ENCODE measurements at regions not wholly inside any gene's neighbourhood (a gene's known extent, or its start where the extent isn't known, plus 50 kb on each side); places are given as distances from the start of the nearest gene placed in this dataset.

DNA sequence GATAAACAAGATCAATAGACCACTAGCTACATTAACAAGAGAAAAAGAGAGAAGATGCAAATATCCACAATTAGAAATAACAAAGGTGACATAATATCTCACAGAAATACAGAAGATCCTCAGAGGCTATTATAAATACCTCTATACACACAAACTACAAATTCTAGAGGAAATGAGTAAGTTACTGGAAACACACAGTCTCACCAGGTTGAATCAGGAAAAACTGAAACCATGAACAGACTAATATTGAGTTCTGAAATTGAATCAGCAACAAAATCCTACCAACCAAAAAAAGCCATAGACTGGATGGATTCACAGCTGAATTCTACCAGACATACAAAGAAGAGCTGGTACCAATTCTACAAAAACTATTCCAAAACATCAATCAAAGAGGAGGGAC, 211.8 kb upstream of the CPEB2 start:
- no peak for DNase-seq (ENCODE audit: low spot score)

DNA sequence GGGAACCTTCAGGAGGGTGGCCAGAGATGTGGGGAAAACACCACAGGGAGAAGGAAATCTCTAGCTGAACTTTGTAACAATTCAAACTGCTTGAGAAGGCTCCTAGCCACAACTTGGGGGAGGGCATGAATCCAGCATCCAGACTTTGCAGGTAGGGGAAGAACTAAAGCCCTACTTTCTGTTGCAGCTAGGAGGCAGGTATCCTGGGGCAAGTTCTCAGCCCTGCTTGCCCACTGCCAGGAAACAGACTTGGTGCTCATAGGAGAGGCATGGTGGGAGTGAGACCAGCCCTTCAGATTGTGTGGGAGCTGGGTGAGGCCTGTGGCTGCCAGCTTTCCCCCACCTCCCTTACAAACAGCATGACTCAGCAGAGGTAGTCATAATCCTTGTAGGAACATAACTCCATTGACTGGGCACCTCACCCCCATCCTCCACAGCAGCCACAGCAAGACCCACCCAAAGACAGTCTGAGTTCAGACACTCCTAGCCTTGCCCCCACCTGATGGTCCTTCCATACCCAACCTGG, 209.5 kb upstream of the CPEB2 start:
- DNase-seq (ENCODE audit: low spot score), result no peak

- no peak for DNase-seq (ENCODE audit: low spot score)
Measured at GRCh38 chr4:14800977-14801376, 201.3 kb upstream of the CPEB2 start.

- no peak for DNase-seq (ENCODE audit: low spot score)
Measured at GRCh38 chr4:14802596-14802995, 199.7 kb upstream of the CPEB2 start.

GRCh38 chr4:14807856-14808255, 194.4 kb upstream of the CPEB2 start:
- no peak for DNase-seq (ENCODE audit: low spot score)

DNA sequence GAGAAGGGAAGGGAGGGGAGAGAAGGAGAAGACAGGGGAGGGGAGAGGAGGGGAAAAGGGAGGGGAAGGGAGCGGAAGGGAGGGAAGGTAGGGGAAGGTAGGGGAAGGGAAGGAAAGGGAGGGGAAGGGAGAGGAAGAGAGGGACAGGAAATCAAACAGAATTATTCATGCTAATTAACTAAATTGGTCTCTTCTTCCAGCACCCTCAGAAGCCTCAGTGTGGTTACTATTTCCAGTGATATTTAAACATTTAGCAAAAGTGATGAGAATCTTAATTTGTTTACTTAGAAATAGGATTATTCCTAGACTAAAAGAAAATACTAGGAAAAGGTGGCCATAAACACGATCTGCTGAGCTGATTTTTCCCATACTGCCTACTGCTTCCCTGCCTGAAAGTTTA, 193.1 kb upstream of the CPEB2 start:
- no peak for DNase-seq (ENCODE audit: low spot score)

- no peak for DNase-seq (ENCODE audit: low spot score)
Measured at GRCh38 chr4:14810121-14810520, 192.2 kb upstream of the CPEB2 start.

DNA sequence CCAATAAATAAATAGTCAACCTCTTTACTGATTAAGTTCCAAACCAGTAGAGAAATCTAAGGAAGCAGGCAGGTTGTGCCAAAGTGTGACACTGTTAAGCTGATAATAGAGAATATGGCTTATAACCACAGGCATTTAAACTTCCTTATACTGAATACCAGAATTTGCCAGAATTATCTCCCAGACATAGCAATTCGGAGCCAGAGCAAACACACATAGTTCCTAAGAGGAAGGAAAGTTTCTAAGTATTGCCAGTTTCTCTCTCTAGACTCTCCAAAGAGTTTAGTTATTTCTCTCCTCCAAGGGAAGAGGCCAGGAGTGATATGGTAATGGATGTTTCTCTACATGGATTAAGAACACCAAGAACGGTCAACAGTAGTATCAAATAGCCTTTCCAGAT, 191.7 kb upstream of the CPEB2 start:
- no peak for DNase-seq (ENCODE audit: low spot score)

- DNase-seq (ENCODE audit: low spot score), result no peak
Measured at GRCh38 chr4:14812101-14812500, 190.2 kb upstream of the CPEB2 start.

DNA sequence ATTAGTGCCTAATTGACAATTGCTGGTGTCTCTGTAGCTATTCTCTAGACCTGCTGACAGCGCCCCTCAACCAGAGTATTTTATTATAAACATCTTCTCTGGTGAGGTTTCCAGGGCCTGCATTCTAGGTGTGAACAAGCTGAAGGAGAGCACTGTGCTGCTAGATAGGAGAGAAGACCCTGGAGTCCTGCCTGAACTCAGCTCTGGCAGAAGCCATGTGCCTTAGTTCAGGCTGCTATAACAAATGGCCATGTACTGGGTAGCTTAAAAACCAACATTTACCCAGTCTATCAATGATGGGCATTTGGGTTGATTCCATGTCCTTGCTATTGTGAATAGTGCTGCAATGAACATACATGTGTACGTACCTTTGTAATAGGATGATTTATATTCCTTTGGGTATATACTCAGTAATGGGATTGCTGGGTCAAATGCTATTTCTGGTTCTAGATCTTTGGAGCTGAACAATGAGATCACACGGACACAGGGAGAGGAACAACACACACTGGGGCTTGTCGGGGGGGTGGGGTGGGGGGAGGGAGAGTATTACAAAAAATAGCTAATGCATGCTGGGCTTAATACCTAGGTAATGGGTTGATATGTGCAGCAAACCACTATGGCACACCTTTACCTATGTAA, 185.5 kb upstream of the CPEB2 start:
- DNase-seq (ENCODE audit: low spot score), result no peak

- DNase-seq (ENCODE audit: low spot score), result no peak
Measured at GRCh38 chr4:14824189-14824588, 178.1 kb upstream of the CPEB2 start.

GRCh38 chr4:14827111-14827510, 175.2 kb upstream of the CPEB2 start:
- DNase-seq (ENCODE audit: low spot score), result no peak

- DNase-seq (ENCODE audit: low spot score), result no peak
Measured at GRCh38 chr4:14829795-14830194, 172.5 kb upstream of the CPEB2 start.

DNA sequence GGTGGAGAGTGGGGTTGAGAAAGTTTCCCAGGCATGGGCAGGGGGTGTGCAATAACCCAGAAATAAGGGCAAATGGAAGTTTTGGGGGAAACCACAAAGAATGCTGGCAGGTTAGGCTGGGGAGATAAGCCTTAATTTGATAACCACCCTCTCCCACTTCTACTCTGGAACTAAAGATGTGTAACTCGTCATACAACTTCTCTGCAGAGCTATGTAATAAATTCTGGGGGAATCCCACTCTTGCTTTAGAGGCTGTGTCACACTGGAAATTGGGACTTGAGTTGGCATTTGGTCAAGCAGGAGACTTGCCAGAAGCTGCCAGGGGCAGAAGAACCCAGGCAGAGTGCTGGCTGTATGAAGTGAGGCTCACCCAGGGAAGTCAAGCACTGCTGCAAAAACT, 170.9 kb upstream of the CPEB2 start:
- no peak for DNase-seq (ENCODE audit: low spot score)

GRCh38 chr4:14833053-14833452, 169.2 kb upstream of the CPEB2 start:
- no peak for DNase-seq (ENCODE audit: low spot score)

DNA sequence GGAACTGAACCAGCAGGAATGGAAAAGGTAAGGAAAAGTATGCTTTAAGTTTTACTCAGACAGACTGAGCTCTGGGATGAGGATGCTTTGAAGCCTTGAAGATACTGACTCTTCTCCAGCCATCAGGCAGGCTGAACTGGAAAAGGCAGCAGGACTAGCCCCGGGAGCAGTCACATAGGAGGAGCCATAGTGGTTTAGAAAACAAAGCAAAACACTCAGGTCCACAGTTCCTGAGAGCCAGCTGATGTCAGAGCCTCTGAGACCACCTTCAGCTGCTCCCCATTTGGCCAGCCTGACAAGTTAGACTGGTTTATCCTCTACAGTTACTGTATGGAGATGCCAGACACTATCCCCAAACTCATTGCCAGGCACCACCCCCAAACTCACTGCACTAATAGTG, 167.9 kb upstream of the CPEB2 start:
- no peak for DNase-seq (ENCODE audit: low spot score)

- DNase-seq (ENCODE audit: low spot score), result no peak
Measured at GRCh38 chr4:14835288-14835687, 167.0 kb upstream of the CPEB2 start.

DNA sequence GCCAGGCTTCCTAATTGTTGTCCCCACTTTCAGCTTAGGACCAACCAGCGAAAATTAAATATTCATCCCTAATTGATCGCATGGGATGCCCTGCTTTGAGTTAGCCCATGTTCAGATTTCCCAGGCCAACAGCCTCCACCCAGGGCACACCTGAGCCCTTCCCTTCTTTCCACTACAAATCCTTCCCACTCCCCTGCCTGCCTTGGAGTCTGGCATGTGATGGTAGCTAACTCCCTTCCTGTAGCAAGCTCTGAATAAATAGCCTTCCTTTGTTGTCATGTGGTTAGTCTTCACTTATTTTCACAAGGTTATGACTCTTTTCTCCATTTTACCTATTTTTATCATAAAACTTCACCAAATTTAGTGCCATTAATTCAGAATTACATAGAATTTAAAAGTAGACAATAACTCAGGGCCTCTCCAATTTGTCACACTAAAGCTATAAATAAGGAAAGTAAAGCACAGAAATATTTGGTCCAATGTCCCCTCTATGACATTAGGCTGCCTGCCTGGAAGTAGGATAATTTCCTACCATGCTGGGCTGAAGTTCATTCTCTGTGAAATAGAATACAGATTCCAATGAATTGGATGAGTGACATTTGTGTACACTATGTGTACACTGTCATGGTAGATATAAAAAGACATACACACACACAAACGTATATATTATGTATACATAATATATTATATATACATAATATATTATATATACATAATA, 166.4 kb upstream of the CPEB2 start:
- no peak for DNase-seq (ENCODE audit: low spot score)

GRCh38 chr4:14837860-14838259, 164.4 kb upstream of the CPEB2 start:
- DNase-seq (ENCODE audit: low spot score), result no peak

GRCh38 chr4:14841801-14842768, 160.2 kb upstream of the CPEB2 start:
- no peak for DNase-seq (ENCODE audit: low spot score)

DNA sequence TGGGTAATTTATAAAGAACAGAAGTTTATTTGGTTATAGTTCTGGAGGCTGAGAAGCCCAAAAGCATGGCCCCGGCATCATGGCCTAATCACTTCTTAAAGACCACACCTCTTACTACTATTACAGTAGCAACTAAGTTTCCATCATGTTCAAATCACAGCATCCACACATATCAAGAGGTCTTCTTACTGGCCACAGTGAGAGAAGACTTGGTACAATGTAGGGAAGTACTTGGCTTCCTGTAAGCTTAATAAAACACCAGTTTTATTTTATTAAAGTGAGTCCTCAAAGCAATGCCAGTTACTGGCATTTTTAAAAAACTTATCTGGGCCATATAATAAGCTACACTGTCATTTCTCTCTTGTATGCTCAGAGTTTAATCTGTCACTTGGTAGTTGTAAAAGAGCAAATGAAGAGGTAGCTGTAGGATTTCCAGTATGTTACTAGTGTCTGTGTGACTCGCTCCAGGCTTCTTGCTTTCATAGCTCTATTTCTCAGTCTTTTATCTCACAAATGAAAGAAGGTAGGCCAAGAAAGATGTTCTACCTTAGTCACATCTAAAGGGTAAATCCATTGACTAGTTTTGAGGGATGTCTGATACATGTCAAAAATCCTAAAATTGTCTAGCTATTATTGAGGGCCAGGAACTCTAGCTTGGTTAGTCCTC, 159.2 kb upstream of the CPEB2 start:
- no peak for DNase-seq (ENCODE audit: low spot score)

DNA sequence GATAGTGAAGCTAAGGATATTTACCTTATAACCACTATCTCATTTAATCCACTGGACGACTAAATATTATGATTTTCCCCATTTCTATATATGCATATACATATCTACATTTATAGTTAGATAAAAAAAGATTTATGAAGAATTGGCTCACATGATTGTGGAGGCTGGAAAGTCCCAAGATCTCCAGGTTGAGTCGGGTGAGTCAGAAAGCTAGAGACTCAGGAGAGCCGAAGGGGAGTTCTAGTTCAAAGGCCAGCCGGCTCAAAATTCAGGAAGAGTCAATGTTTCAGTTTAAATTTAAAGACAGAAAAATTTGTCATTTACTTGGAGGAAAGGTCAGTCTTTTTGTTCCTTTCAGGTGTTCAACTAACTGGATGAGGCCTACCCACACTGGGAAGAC, 158.2 kb upstream of the CPEB2 start:
- no peak for DNase-seq (ENCODE audit: low spot score)

Data from hematopoietic multipotent progenitor cell treated with erythropoietin and hydrocortisone succinate and interleukin-3 and kit ligand, for 17 days (in vitro differentiated cells).